ENCODE measurements at regions not wholly inside any gene's neighbourhood (a gene's known extent, or its start where the extent isn't known, plus 50 kb on each side); places are given as distances from the start of the nearest gene placed in this dataset.

DNA sequence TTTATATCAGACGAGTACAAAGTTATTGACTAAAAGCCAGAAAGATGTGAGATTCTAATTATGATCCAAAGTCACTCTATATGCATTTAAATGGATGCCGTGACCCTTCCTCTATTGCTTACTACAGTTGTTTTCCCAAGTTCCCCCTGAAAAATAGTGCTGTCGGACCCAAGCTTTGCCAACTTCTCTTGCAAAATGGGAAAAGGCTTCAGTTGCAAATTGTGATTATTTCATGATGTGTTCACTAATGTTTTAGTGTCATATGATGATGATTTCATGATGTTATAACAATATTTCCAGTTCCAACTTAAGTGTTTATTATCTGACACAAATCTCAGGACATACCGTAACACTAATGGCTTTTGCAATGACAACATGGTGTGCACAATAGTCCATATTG lies 534.6 kb upstream of the ATP2B1 start:
- H3K4me2 ChIP-seq (ENCODE audit: extremely low read depth, insufficient read depth, low read length): no peak overlapping the region
- TF ChIP-seq, protein P1, sequence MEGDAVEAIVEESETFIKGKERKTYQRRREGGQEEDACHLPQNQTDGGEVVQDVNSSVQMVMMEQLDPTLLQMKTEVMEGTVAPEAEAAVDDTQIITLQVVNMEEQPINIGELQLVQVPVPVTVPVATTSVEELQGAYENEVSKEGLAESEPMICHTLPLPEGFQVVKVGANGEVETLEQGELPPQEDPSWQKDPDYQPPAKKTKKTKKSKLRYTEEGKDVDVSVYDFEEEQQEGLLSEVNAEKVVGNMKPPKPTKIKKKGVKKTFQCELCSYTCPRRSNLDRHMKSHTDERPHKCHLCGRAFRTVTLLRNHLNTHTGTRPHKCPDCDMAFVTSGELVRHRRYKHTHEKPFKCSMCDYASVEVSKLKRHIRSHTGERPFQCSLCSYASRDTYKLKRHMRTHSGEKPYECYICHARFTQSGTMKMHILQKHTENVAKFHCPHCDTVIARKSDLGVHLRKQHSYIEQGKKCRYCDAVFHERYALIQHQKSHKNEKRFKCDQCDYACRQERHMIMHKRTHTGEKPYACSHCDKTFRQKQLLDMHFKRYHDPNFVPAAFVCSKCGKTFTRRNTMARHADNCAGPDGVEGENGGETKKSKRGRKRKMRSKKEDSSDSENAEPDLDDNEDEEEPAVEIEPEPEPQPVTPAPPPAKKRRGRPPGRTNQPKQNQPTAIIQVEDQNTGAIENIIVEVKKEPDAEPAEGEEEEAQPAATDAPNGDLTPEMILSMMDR (conservative IDR thresholded peaks at IDR 0.05 in 1 of 2, IDR thresholded peaks at IDR 0.05 in 1 of 2; ENCODE audit: low read depth in 1 of 2, low read length in 2 of 2): no peak
- TF ChIP-seq EZH2 (IDR thresholded peaks at IDR 0.05; ENCODE audit: low read length, missing control alignments): no peak
- no peaks in the 10 kb centered on the region for H3K79me2 ChIP-seq (ENCODE audit: control insufficient read depth, insufficient read depth, low read length)
- H3K4me3 ChIP-seq (replicated peaks in 1 of 4; ENCODE audit: control extremely low read depth in 1 of 4, insufficient read depth in 1 of 4, low read depth in 3 of 4, low read length in 4 of 4): no peak overlapping the region
- no peak overlapping the region for H2AFZ ChIP-seq (ENCODE audit: low read length)
- no peaks in the 10 kb centered on the region for H3K4me1 ChIP-seq (ENCODE audit: control insufficient read depth, extremely low read depth, insufficient read depth, low read length)
- H3K9me3 ChIP-seq (ENCODE audit: control insufficient read depth, insufficient read depth, low read depth, low read length): no peaks in the 10 kb centered on the region
- no peaks in the 10 kb centered on the region for H3K27me3 ChIP-seq (ENCODE audit: control insufficient read depth, insufficient read depth, low read length)
- H3K9ac ChIP-seq (ENCODE audit: insufficient read depth, low read length): no peak overlapping the region
- H4K20me1 ChIP-seq (ENCODE audit: control insufficient read depth, extremely low read depth, insufficient read depth, low read length): no peaks in the 10 kb centered on the region
- DNase-seq (ENCODE audit: low read depth in 2 of 2): no peak
- no peak overlapping the region for H3K27ac ChIP-seq (ENCODE audit: insufficient read depth, low read length)
- no peaks in the 10 kb centered on the region for H3K36me3 ChIP-seq (ENCODE audit: control insufficient read depth, insufficient read depth, low read length)

DNA sequence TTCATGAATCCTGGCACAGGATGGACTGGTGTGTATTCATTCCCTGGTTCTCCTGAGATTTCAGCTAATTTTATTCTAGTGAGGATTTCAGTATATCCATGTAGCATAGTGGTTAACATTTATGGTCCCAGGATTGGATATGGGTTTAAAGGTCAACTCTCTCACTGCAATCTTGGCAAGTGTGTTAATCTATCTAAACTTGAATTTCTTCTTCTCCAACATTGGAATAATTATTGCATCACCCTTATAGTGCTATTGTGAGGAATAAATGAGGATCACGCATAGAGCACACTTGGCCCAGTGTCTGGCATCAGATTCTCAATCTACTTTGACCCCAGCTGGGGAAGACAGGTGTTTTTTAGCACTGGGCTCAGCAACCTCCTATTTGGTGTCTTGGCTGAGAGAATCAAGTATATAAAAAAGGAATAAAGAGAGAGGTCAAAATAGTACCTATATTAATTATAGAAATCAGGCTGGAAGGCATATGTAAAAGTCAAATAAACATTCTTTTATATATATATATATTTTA lies 531.2 kb upstream of the ATP2B1 start:
- Histone ChIP-seq H2AFZ (ENCODE audit: low read length) (no peak overlapping the region), H3K27me3 (ENCODE audit: control insufficient read depth, insufficient read depth, low read length) (no peaks in the 10 kb centered on the region), H3K4me2 (ENCODE audit: extremely low read depth, insufficient read depth, low read length) (no peak overlapping the region), H3K9ac (ENCODE audit: insufficient read depth, low read length) (no peak overlapping the region), H3K9me3 (ENCODE audit: control insufficient read depth, insufficient read depth, low read depth, low read length) (no peaks in the 10 kb centered on the region), H3K36me3 (ENCODE audit: control insufficient read depth, insufficient read depth, low read length) (no peaks in the 10 kb centered on the region), H3K4me1 (ENCODE audit: control insufficient read depth, extremely low read depth, insufficient read depth, low read length) (no peaks in the 10 kb centered on the region), H3K79me2 (ENCODE audit: control insufficient read depth, insufficient read depth, low read length) (no peaks in the 10 kb centered on the region), H3K4me3 (replicated peaks in 1 of 4; ENCODE audit: control extremely low read depth in 1 of 4, insufficient read depth in 1 of 4, low read depth in 3 of 4, low read length in 4 of 4) (no peak overlapping the region), H3K27ac (ENCODE audit: insufficient read depth, low read length) (no peak overlapping the region), H4K20me1 (ENCODE audit: control insufficient read depth, extremely low read depth, insufficient read depth, low read length) (no peaks in the 10 kb centered on the region)
- DNase-seq (ENCODE audit: low read depth in 2 of 2): no peak
- TF ChIP-seq, protein P1 (conservative IDR thresholded peaks at IDR 0.05 in 1 of 2, IDR thresholded peaks at IDR 0.05 in 1 of 2; ENCODE audit: low read depth in 1 of 2, low read length in 2 of 2): no peak
- no peak for TF ChIP-seq EZH2 (IDR thresholded peaks at IDR 0.05; ENCODE audit: low read length, missing control alignments)

DNA sequence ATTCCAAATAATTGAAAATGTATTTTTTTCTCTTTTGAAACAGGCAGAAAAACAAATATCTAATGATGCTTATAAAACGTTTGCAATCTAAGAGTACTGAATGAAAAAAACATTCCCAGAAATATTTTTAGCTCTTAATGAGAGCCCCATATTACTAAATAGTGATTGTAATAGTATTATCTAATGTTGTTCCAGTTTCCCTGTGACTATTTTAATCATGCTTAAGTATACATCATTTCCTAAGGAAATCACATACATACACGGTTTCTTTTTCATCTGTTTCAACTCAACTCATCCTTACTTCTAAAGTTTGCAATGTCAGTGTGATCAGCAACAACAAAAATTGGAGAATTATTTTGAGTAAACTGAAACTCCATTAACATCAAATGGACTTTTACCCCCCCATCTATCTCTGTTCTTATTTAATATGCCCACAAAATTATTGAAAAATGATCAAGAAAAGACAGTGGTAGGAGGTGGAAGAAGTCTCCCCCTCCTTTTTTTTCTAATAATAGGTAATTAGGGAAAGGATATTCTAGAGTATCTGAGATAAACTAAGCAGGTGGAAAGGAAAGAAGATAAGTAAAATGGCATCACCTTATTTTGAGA lies 530.1 kb upstream of the ATP2B1 start:
- Histone ChIP-seq H3K9ac (ENCODE audit: insufficient read depth, low read length) (no peak overlapping the region), H3K27ac (ENCODE audit: insufficient read depth, low read length) (no peak overlapping the region), H3K36me3 (ENCODE audit: control insufficient read depth, insufficient read depth, low read length) (no peaks in the 10 kb centered on the region), H3K4me1 (ENCODE audit: control insufficient read depth, extremely low read depth, insufficient read depth, low read length) (no peaks in the 10 kb centered on the region), H2AFZ (ENCODE audit: low read length) (no peak overlapping the region), H3K9me3 (ENCODE audit: control insufficient read depth, insufficient read depth, low read depth, low read length) (no peaks in the 10 kb centered on the region), H3K27me3 (ENCODE audit: control insufficient read depth, insufficient read depth, low read length) (no peaks in the 10 kb centered on the region), H3K79me2 (ENCODE audit: control insufficient read depth, insufficient read depth, low read length) (no peaks in the 10 kb centered on the region), H4K20me1 (ENCODE audit: control insufficient read depth, extremely low read depth, insufficient read depth, low read length) (no peaks in the 10 kb centered on the region), H3K4me2 (ENCODE audit: extremely low read depth, insufficient read depth, low read length) (no peak overlapping the region), H3K4me3 (replicated peaks in 1 of 4; ENCODE audit: control extremely low read depth in 1 of 4, insufficient read depth in 1 of 4, low read depth in 3 of 4, low read length in 4 of 4) (no peak overlapping the region)
- TF ChIP-seq EZH2 (IDR thresholded peaks at IDR 0.05; ENCODE audit: low read length, missing control alignments): no peak
- TF ChIP-seq, protein P1 (conservative IDR thresholded peaks at IDR 0.05 in 1 of 2, IDR thresholded peaks at IDR 0.05 in 1 of 2; ENCODE audit: low read depth in 1 of 2, low read length in 2 of 2): no peak
- no peak for DNase-seq (ENCODE audit: low read depth in 2 of 2)
